Trophoblast cell (in vitro differentiated cells and primary cell): ENCODE measurements at regions not wholly inside any gene's neighbourhood (a gene's known extent, or its start where the extent isn't known, plus 50 kb on each side); places are given as distances from the start of the nearest gene placed in this dataset.

Experiments
- DNase-seq, 2 donors: peaks; one replicate each; pipeline ENCODE4 v3.0.0-alpha.2; 2016
- H2AFZ ChIP-seq: 2 replicates; pipeline ENCODE4 v1.6.1; 2013; ENCODE audit warnings: low read length, moderate library complexity, mild to moderate bottlenecking; ENCODE audit not compliant: insufficient read depth, poor library complexity
- H2AK5ac ChIP-seq: 2 replicates; pipeline ENCODE4 v1.6.1; 2013; ENCODE audit warnings: mild to moderate bottlenecking, low read length
- H2BK120ac ChIP-seq: 2 replicates; pipeline ENCODE4 v1.6.1; 2013; ENCODE audit warnings: low read length, mild to moderate bottlenecking, moderate library complexity; ENCODE audit not compliant: insufficient read depth, poor library complexity
- H2BK12ac ChIP-seq: 2 replicates; pipeline ENCODE4 v1.6.1; 2013; ENCODE audit warnings: mild to moderate bottlenecking, low read length, moderate library complexity
- H2BK5ac ChIP-seq: 2 replicates; pipeline ENCODE4 v1.6.1; 2013; ENCODE audit warnings: low read length, low read depth, moderate library complexity, mild to moderate bottlenecking; ENCODE audit not compliant: poor library complexity
- H3K14ac ChIP-seq: 2 replicates; pipeline ENCODE4 v1.6.1; 2013; ENCODE audit warnings: mild to moderate bottlenecking, low read length
- H3K18ac ChIP-seq: 2 replicates; pipeline ENCODE4 v1.6.1; 2013; ENCODE audit warnings: mild to moderate bottlenecking, low read length
- H3K23ac ChIP-seq: 2 replicates; pipeline ENCODE4 v1.6.1; 2013; ENCODE audit warnings: low read length
- H3K27ac ChIP-seq: 2 replicates; pipeline ENCODE4 v1.5.1; 2013; ENCODE audit warnings: low read depth, mild to moderate bottlenecking, inconsistent platforms, low read length, moderate library complexity
- H3K27me3 ChIP-seq: 2 replicates; pipeline ENCODE4 v1.6.1; 2013; ENCODE audit warnings: inconsistent platforms, mild to moderate bottlenecking, low read length, moderate library complexity; ENCODE audit not compliant: insufficient read depth
- H3K36me3 ChIP-seq, 2 experiments: 1 replicate in 1 of 2; 2 replicates in 1 of 2; pipeline ENCODE4 v1.6.1; 2013; ENCODE audit warnings: low read length in 2 of 2, mild to moderate bottlenecking in 2 of 2, moderate library complexity in 1 of 2; ENCODE audit not compliant: insufficient read depth in 2 of 2, control insufficient read depth in 1 of 2
- H3K4ac ChIP-seq: 2 replicates; pipeline ENCODE4 v1.6.1; 2013; ENCODE audit warnings: low read depth, mild to moderate bottlenecking, low read length, moderate library complexity
- H3K4me1 ChIP-seq, 2 experiments: 1 replicate in 1 of 2; 2 replicates in 1 of 2; pipeline ENCODE4 v1.6.1; 2013; ENCODE audit warnings: low read length in 2 of 2, mild to moderate bottlenecking in 2 of 2, moderate library complexity in 1 of 2; ENCODE audit not compliant: insufficient read depth in 2 of 2, control insufficient read depth in 1 of 2
- H3K4me2 ChIP-seq: 2 replicates; pipeline ENCODE4 v1.6.1; 2013; ENCODE audit warnings: inconsistent platforms, mild to moderate bottlenecking, low read length, moderate library complexity
- H3K4me3 ChIP-seq: 2 replicates; pipeline ENCODE4 v1.5.1; 2013; ENCODE audit warnings: mild to moderate bottlenecking, low read depth, low read length, inconsistent platforms
- H3K79me1 ChIP-seq: one replicate; pipeline ENCODE4 v1.6.1; 2013; ENCODE audit warnings: low read length
- H3K79me2 ChIP-seq: 2 replicates; pipeline ENCODE4 v1.6.1; 2013; ENCODE audit warnings: low read length, mild to moderate bottlenecking; ENCODE audit not compliant: control insufficient read depth, insufficient read depth, poor library complexity
- H3K9ac ChIP-seq: 2 replicates; pipeline ENCODE4 v1.6.1; 2013; ENCODE audit warnings: mild to moderate bottlenecking, low read length
- H3K9me3 ChIP-seq: 2 replicates; pipeline ENCODE4 v1.6.1; 2013; ENCODE audit warnings: low read depth, mild to moderate bottlenecking, control low read depth, inconsistent platforms, low read length; ENCODE audit not compliant: insufficient read depth
- H4K12ac ChIP-seq: 2 replicates; pipeline ENCODE4 v1.6.1; 2013; ENCODE audit warnings: low read depth, mild to moderate bottlenecking, low read length, moderate library complexity
- H4K8ac ChIP-seq: 2 replicates; pipeline ENCODE4 v1.6.1; 2013; ENCODE audit warnings: low read depth, mild to moderate bottlenecking, low read length, moderate library complexity
- H4K91ac ChIP-seq: one replicate; pipeline ENCODE4 v1.6.1; 2013; ENCODE audit warnings: low read depth, mild to moderate bottlenecking, low read length, moderate library complexity
- WGBS: extraction: QIAGEN DNeasy Blood & Tissue Kit; methylation state at CpG from one replicate; pipeline ENCODE4 v1.1.7; 2013; ENCODE audit warnings: missing lambda C conversion rate; ENCODE audit not compliant: insufficient read length, insufficient coverage; ENCODE audit errors: extremely low coverage; 5-methylcytosine and 5-hydroxymethylcytosine counted together

DNA sequence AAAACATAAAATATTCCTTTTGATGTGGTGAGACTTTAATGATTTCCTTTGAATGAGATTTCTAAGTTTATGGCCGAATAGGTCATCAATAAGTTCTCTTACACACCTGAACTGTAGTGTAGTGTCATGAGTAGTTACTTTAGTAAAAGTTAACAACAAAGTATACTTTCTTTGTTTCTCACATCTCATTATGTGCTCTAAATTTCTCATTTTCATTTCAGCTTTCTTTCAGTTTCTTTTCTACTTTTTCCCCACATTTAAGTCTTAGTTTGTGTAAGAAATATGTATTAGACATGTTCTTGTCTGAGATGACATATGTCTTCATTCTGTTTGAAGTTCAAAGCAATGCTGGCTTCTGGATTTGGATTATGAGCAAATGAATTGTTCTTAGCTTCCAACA, 348.1 kb downstream of the ANKRD7 start:
- no peaks in the 10 kb centered on the region for H3K27me3 ChIP-seq
- H2AFZ ChIP-seq, result no peak overlapping the region
- WGBS, result no CpG with 5 or more reads among the region's 1 CpG
- H3K4me3 ChIP-seq, result no peak overlapping the region
- no peak overlapping the region for H3K27ac ChIP-seq
- H3K14ac ChIP-seq, result no peak overlapping the region
- DNase-seq, result no peak
- H3K4me2 ChIP-seq, result no peak overlapping the region
- H2BK120ac ChIP-seq, result no peak overlapping the region
- H3K4ac ChIP-seq, result no peak overlapping the region
- H3K79me2 ChIP-seq, result no peaks in the 10 kb centered on the region
- H2BK12ac ChIP-seq, result no peak overlapping the region
- H4K91ac ChIP-seq, result no peak overlapping the region
- no peaks in the 10 kb centered on the region for H3K79me1 ChIP-seq
- no peak overlapping the region for H4K8ac ChIP-seq
- no peaks in the 10 kb centered on the region for H3K9me3 ChIP-seq
- H2AK5ac ChIP-seq, result no peak overlapping the region
- no peak overlapping the region for H2BK5ac ChIP-seq
- no peaks in the 10 kb centered on the region for H3K4me1 ChIP-seq
- no peaks in the 10 kb centered on the region for H3K36me3 ChIP-seq
- no peak overlapping the region for H4K12ac ChIP-seq
- no peak overlapping the region for H3K9ac ChIP-seq
- H3K23ac ChIP-seq, result no peak overlapping the region
- no peak overlapping the region for H3K18ac ChIP-seq

GRCh38 chr7:118573085-118573484, 348.6 kb downstream of the ANKRD7 start:
- Histone ChIP-seq H4K12ac (no peak overlapping the region), H3K4me1 (no peaks in the 10 kb centered on the region)

DNA sequence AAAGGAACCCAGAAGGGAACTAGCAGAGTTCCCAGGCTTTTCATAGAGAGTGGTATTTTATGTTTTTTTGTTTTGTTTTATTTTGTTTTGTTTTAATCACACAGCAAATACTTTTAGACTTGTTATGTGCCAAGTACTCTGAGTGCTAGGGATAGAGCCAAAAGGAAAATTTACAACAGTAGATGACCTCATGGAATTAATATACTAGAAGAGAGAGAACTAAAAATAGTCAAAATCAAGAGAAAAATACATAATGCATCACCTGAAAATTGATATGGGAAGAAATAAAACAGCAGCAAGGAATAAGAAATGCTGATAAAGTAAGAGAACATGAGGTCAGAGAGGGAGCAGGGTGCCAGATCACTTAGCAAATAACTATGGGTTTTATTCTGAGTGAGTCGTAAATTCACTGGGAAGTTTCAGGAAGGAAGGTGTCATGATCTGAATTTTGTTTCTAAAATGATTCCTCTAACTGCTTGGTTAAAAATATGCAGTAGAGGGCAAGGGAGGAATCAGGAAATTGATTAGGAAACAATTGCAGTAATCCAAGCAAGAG, 351.0 kb downstream of the ANKRD7 start:
- Histone ChIP-seq H2BK120ac (no peak overlapping the region), H3K4ac (no peak overlapping the region), H3K9me3 (no peaks in the 10 kb centered on the region), H4K8ac (no peak overlapping the region), H3K79me2 (no peaks in the 10 kb centered on the region), H3K23ac (no peak overlapping the region), H3K79me1 (peaks cover under 1% of the 10 kb centered on the region), H3K14ac (no peak overlapping the region), H3K4me3 (no peak overlapping the region), H4K91ac (no peak overlapping the region), H2BK12ac (no peak overlapping the region), H3K27ac (no peak overlapping the region), H2BK5ac (no peak overlapping the region), H3K36me3 (no peaks in the 10 kb centered on the region), H2AK5ac (no peak overlapping the region), H3K9ac (no peak overlapping the region), H4K12ac (no peak overlapping the region), H2AFZ (no peak overlapping the region), H3K4me1 (no peaks in the 10 kb centered on the region), H3K27me3 (no peaks in the 10 kb centered on the region), H3K4me2 (no peak overlapping the region), H3K18ac (no peak overlapping the region)
- no CpG with 5 or more reads among the region's 1 CpG for WGBS
- DNase-seq, result no peak

More at GRCh38 chr7:118573085-118573484, 348.6 kb downstream of the ANKRD7 start:
- Histone ChIP-seq H3K9me3 (no peaks in the 10 kb centered on the region), H2AK5ac (no peak overlapping the region), H3K14ac (no peak overlapping the region), H2BK12ac (no peak overlapping the region), H3K4ac (no peak overlapping the region), H4K91ac (no peak overlapping the region), H2BK120ac (no peak overlapping the region), H3K4me2 (no peak overlapping the region), H3K79me2 (no peaks in the 10 kb centered on the region), H4K8ac (no peak overlapping the region), H3K18ac (no peak overlapping the region), H3K9ac (no peak overlapping the region), H3K79me1 (no peaks in the 10 kb centered on the region), H2AFZ (no peak overlapping the region), H3K27me3 (no peaks in the 10 kb centered on the region), H3K36me3 (no peaks in the 10 kb centered on the region), H3K4me3 (no peak overlapping the region), H3K23ac (no peak overlapping the region), H3K27ac (no peak overlapping the region), H2BK5ac (no peak overlapping the region)
- peak; percentile 5 to 29 for DNase-seq
- WGBS, result no CpG with 5 or more reads among the region's 5 CpGs

- Histone ChIP-seq H3K14ac (no peak overlapping the region), H3K79me1 (peaks cover 3% of the 10 kb centered on the region), H3K4me3 (no peak overlapping the region), H3K18ac (no peak overlapping the region), H3K27me3 (no peaks in the 10 kb centered on the region), H3K9me3 (no peaks in the 10 kb centered on the region), H3K36me3 (no peaks in the 10 kb centered on the region), H3K27ac (peak overlapping the region; percentile 82), H3K4me1 (no peaks in the 10 kb centered on the region), H2AK5ac (no peak overlapping the region), H4K91ac (no peak overlapping the region), H4K8ac (no peak overlapping the region), H3K9ac (no peak overlapping the region), H3K79me2 (no peaks in the 10 kb centered on the region), H2AFZ (no peak overlapping the region), H3K4me2 (no peak overlapping the region), H3K4ac (no peak overlapping the region), H4K12ac (no peak overlapping the region), H2BK5ac (no peak overlapping the region), H2BK12ac (no peak overlapping the region), H2BK120ac (peak overlapping the region; percentile 5), H3K23ac (no peak overlapping the region)
- no peak for DNase-seq
- WGBS, result no CpG with 5 or more reads among the region's 3 CpGs
Observed at GRCh38 chr7:118580743-118581382, 356.4 kb downstream of the ANKRD7 start.
